ENCODE measurements at regions not wholly inside any gene's neighbourhood (a gene's known extent, or its start where the extent isn't known, plus 50 kb on each side); places are given as distances from the start of the nearest gene placed in this dataset.

DNA sequence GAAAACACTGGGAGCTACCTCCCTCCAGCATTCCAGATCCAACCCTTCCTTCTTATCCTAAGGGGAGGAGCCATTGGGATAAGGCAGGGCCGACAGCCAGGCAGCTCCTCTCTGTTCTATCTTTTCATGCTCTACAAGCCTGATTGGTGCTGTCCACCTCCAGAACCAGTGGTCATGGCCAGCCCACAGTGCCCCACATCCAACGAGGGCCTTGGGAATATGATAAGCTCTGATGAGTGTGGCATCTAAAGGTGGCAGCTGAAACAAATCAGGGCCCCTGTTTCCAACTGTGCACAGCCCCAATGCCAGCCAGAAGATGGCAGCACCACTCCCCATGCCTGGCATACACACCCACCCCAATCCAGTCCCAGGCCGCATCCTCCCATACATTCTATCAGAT, 329.3 kb downstream of the C1D start:
- in situ Hi-C loops (cut with HindIII; ENCODE audit: low sequenced_read_pairs), result no loop called here
- no peak for DNase-seq (ENCODE audit: low read depth)
- TF ChIP-seq, protein P1, sequence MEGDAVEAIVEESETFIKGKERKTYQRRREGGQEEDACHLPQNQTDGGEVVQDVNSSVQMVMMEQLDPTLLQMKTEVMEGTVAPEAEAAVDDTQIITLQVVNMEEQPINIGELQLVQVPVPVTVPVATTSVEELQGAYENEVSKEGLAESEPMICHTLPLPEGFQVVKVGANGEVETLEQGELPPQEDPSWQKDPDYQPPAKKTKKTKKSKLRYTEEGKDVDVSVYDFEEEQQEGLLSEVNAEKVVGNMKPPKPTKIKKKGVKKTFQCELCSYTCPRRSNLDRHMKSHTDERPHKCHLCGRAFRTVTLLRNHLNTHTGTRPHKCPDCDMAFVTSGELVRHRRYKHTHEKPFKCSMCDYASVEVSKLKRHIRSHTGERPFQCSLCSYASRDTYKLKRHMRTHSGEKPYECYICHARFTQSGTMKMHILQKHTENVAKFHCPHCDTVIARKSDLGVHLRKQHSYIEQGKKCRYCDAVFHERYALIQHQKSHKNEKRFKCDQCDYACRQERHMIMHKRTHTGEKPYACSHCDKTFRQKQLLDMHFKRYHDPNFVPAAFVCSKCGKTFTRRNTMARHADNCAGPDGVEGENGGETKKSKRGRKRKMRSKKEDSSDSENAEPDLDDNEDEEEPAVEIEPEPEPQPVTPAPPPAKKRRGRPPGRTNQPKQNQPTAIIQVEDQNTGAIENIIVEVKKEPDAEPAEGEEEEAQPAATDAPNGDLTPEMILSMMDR (IDR thresholded peaks at IDR 0.05; ENCODE audit: low read depth, low read length, missing control alignments), result peak; percentile 17
- no peak overlapping the region for H3K4me3 ChIP-seq (ENCODE audit: low read depth, low read length)

DNA sequence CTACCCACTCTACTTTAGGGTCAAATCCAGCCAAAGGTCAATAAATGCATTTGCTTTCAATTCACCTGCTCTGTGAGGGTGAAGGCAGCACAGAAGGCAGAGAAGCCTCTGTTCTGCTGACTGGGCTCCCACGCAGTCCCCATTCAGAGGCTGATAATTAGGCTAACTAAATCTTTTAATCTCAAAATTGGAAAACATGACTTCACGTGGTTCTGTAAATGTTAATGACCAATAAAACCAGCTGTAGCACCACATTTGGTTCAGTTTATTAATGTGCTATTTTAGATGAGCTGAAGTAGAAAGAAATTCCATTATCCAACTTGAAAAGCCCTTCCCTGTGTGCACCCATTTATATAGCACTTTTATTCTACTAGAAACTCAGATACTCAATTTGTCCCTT, 310.6 kb downstream of the C1D start:
- in situ Hi-C loops (cut with HindIII; ENCODE audit: low sequenced_read_pairs), result no loop called here
- no peak overlapping the region for H3K4me3 ChIP-seq (ENCODE audit: low read depth, low read length)
- TF ChIP-seq, protein P1 (IDR thresholded peaks at IDR 0.05; ENCODE audit: low read depth, low read length, missing control alignments), result no peak
- DNase-seq (ENCODE audit: low read depth), result no peak

DNA sequence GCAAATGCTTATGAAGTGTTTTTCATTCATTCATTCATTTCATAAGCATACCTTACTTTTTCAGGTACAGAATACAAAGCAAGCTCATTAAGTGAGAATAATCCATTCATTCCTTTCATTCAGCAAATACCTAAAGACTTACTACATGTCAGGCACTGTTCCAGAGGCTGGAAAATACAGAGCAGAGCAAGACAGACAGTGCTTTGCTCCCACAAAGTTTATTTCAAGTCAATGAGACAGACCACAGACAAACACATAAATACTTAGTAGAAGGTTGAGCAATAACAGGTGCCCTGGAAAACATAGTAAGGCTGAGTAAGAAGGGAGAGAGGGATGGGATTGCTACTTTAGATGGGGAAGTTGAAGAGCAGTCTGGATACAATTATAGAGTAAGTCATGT, 309.8 kb downstream of the C1D start:
- in situ Hi-C loops (cut with HindIII; ENCODE audit: low sequenced_read_pairs), result no loop called here
- TF ChIP-seq, protein P1 (IDR thresholded peaks at IDR 0.05; ENCODE audit: low read depth, low read length, missing control alignments), result no peak
- DNase-seq (ENCODE audit: low read depth), result peak; percentile 52
- no peak overlapping the region for H3K4me3 ChIP-seq (ENCODE audit: low read depth, low read length)

DNA sequence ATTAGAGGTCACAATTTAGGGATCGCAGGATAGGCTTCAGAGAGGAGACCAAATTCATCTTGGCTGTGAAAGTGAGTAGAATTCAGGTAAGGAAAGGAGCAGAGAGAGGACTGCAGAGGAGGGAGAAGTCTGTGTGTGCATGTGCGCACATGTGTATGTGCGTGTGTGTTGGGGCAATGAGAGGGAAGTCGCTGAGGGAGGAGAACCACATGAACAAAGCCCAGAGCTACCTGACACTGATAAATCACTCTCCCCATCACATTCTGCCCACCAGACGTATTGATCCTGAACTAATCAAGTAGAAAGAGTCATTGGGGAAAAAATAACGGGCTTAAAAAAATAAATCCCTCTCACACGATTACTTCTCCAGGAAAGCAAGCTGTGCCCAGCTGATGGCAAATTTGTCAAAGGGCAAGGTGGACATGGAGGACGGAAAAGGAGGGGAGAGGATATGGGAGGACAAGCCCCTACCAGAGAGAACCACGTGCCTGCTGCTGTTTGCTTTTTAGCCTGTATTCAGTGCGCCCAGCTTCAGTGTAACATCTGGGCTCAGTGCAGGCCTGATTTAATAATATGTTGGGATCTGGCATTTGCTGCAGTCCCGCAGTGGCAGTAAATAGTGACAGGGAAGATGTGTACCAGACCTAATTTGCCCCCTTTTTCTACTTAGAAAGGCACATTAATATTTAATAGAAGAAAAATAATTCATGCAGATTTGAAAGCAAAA, 307.5 kb downstream of the C1D start:
- H3K4me3 ChIP-seq (ENCODE audit: low read depth, low read length), result no peak overlapping the region
- in situ Hi-C loops (cut with HindIII; ENCODE audit: low sequenced_read_pairs), result no loop called here
- TF ChIP-seq, protein P1 (IDR thresholded peaks at IDR 0.05; ENCODE audit: low read depth, low read length, missing control alignments), result no peak
- DNase-seq (ENCODE audit: low read depth), result no peak

DNA sequence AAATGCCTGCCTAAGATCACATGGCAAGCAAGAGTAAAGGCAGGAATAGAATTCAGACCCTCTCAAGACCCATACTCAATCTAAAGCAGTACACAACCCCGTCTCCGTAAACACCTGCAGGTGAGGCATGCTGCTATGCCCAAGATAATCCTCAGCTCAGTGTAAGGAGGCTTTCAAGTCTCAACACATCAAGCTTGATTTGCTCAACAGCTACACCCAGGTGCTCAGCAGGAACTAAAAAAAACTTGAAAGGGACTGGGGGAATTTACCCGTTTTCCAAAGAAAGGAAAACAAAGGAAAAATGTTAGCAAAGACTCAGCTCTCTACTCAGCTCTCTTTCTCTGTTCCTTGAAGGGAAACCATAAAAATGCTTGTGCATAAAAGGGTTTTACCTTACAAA, 301.8 kb downstream of the C1D start:
- DNase-seq (ENCODE audit: low read depth), result no peak
- H3K4me3 ChIP-seq (ENCODE audit: low read depth, low read length), result no peak overlapping the region
- in situ Hi-C loops (cut with HindIII; ENCODE audit: low sequenced_read_pairs), result no loop called here
- TF ChIP-seq, protein P1 (IDR thresholded peaks at IDR 0.05; ENCODE audit: low read depth, low read length, missing control alignments), result no peak

DNA sequence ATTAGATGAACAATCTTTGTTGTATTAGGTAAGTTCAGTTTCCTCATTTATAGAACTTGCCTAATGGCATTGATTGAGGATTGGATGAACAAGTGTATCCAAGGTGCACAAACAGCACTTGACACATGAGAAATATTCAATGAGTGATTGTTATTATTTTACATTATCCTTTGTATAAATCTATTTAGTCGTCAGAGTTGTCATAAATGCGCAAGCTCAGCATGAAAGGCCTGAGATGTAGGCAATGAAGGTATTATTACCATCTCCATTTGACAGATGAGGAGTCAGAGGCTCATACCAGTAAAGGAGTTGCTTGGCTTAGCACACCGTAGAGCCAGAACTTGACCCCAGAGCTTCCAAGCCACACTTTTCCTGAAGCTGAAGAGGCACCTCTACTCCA, 291.4 kb downstream of the C1D start:
- H3K4me3 ChIP-seq (ENCODE audit: low read depth, low read length), result no peak overlapping the region
- no peak for DNase-seq (ENCODE audit: low read depth)
- TF ChIP-seq, protein P1 (IDR thresholded peaks at IDR 0.05; ENCODE audit: low read depth, low read length, missing control alignments), result no peak
- in situ Hi-C loops (cut with HindIII; ENCODE audit: low sequenced_read_pairs), result no loop called here
